Suprapubic skin (tissue), 4 donors: ENCODE measurements at regions not wholly inside any gene's neighbourhood (a gene's known extent, or its start where the extent isn't known, plus 50 kb on each side); places are given as distances from the start of the nearest gene placed in this dataset.

ENCODE experiments used
- DNase-seq, 2 donors: peaks; one replicate each; pipeline ENCODE4 v3.0.0-alpha.2; 2019; ENCODE audit warnings: low spot score in 2 of 2
- H3K27ac ChIP-seq: fragments of 200-600 bp; sonication (generic); one replicate; pipeline ENCODE4 v1.5.1; 2019
- H3K27me3 ChIP-seq: fragments of 200-600 bp; sonication (generic); one replicate; pipeline ENCODE4 v1.5.1; 2019
- H3K36me3 ChIP-seq: fragments of 200-600 bp; sonication (generic); one replicate; pipeline ENCODE4 v1.5.1; 2019
- H3K4me1 ChIP-seq: fragments of 200-600 bp; sonication (generic); one replicate; pipeline ENCODE4 v1.5.1; 2019
- H3K4me3 ChIP-seq: fragments of 200-600 bp; sonication (generic); one replicate; pipeline ENCODE4 v1.5.1; 2019; ENCODE audit warnings: mild to moderate bottlenecking
- H3K9me3 ChIP-seq: fragments of 200-600 bp; sonication (generic); one replicate; pipeline ENCODE4 v1.5.1; 2019
- CTCF ChIP-seq, 2 donors: fragments of 200-600 bp in 1 of 2; fragments of 450-650 bp in 1 of 2; sonication (generic) in 1 of 2; IDR thresholded peaks; one replicate each; pipeline ENCODE4 v1.5.1; 2016 to 2019; ENCODE audit warnings: antibody characterized with exemption in 2 of 2, mild to moderate bottlenecking in 1 of 2, moderate library complexity in 1 of 2
- EP300 ChIP-seq: sonication (generic); formaldehyde crosslinking; IDR thresholded peaks from one replicate; pipeline ENCODE4 v1.6.1; 2017; ENCODE audit warnings: antibody characterized with exemption
- POLR2A ChIP-seq, 2 donors: fragments of 450-650 bp; IDR thresholded peaks; one replicate each; pipeline ENCODE4 v1.6.1; 2017; ENCODE audit warnings: antibody characterized with exemption in 2 of 2, mild to moderate bottlenecking in 2 of 2, moderate library complexity in 2 of 2
- POLR2AphosphoS5 ChIP-seq, 3 donors: sonication (generic); formaldehyde crosslinking; IDR thresholded peaks; one replicate each; pipeline ENCODE4 v1.6.1; 2017; ENCODE audit warnings: antibody characterized with exemption in 3 of 3
- WGBS: methylation state at CpG from one replicate; pipeline ENCODE4 v1.1.5; 2018; 5-methylcytosine and 5-hydroxymethylcytosine counted together

- H3K4me1 ChIP-seq, result no peaks in the 10 kb centered on the region
- no peak overlapping the region for H3K27ac ChIP-seq
- 77% methylated on average over 1 of the region's 1 CpG for WGBS
- DNase-seq, result no peak
- no peak for TF ChIP-seq CTCF (IDR thresholded peaks at IDR 0.05)
- no peak for TF ChIP-seq EP300
- no peak for TF ChIP-seq POLR2A (IDR thresholded peaks at IDR 0.05)
- no peak for TF ChIP-seq POLR2AphosphoS5 (IDR thresholded peaks at IDR 0.05)
- no peaks in the 10 kb centered on the region for H3K27me3 ChIP-seq
- no peaks in the 10 kb centered on the region for H3K36me3 ChIP-seq
- H3K4me3 ChIP-seq, result no peak overlapping the region
- H3K9me3 ChIP-seq, result no peaks in the 10 kb centered on the region
Observed at GRCh38 chr15:96887730-96888129, 557.2 kb downstream of the NR2F2 start.

- Histone ChIP-seq H3K4me3 (no peak overlapping the region), H3K4me1 (no peaks in the 10 kb centered on the region), H3K27ac (no peak overlapping the region), H3K36me3 (no peaks in the 10 kb centered on the region), H3K27me3 (no peaks in the 10 kb centered on the region), H3K9me3 (no peaks in the 10 kb centered on the region)
- TF ChIP-seq POLR2AphosphoS5 (IDR thresholded peaks at IDR 0.05), result no peak
- no peak for TF ChIP-seq POLR2A (IDR thresholded peaks at IDR 0.05)
- TF ChIP-seq EP300, result no peak
- no peak for TF ChIP-seq CTCF (IDR thresholded peaks at IDR 0.05)
- DNase-seq, result no peak
- 61% methylated on average over 1 of the region's 1 CpG for WGBS
Observed at GRCh38 chr15:96888764-96889163, 558.3 kb downstream of the NR2F2 start.

GRCh38 chr15:96889734-96890480, 559.4 kb downstream of the NR2F2 start:
- H3K4me3 ChIP-seq, result peak overlapping the region; percentile 8

GRCh38 chr15:96891046-96891445, 560.5 kb downstream of the NR2F2 start:
- no peaks in the 10 kb centered on the region for H3K36me3 ChIP-seq
- peak overlapping the region; percentile 8 for H3K4me3 ChIP-seq
- WGBS, result 46% methylated on average over 4 of the region's 4 CpGs
- DNase-seq, result no peak
- H3K9me3 ChIP-seq, result no peaks in the 10 kb centered on the region
- no peak overlapping the region for H3K27ac ChIP-seq
- no peaks in the 10 kb centered on the region for H3K4me1 ChIP-seq
- no peaks in the 10 kb centered on the region for H3K27me3 ChIP-seq
- no peak for TF ChIP-seq CTCF (IDR thresholded peaks at IDR 0.05)
- no peak for TF ChIP-seq EP300
- TF ChIP-seq POLR2AphosphoS5 (IDR thresholded peaks at IDR 0.05), result no peak
- TF ChIP-seq POLR2A (IDR thresholded peaks at IDR 0.05), result no peak

More at GRCh38 chr15:96889734-96890480, 559.4 kb downstream of the NR2F2 start:
- Histone ChIP-seq H3K27me3 (no peaks in the 10 kb centered on the region), H3K36me3 (no peaks in the 10 kb centered on the region), H3K9me3 (no peaks in the 10 kb centered on the region), H3K4me1 (no peaks in the 10 kb centered on the region), H3K27ac (no peak overlapping the region)
- no peak for DNase-seq
- TF ChIP-seq EP300 (no peak), CTCF (IDR thresholded peaks at IDR 0.05) (no peak), POLR2AphosphoS5 (IDR thresholded peaks at IDR 0.05) (no peak), POLR2A (IDR thresholded peaks at IDR 0.05) (no peak)
- 29% methylated on average over 6 of the region's 6 CpGs for WGBS

- WGBS, result 26% methylated on average over 5 of the region's 5 CpGs
- H3K9me3 ChIP-seq, result no peaks in the 10 kb centered on the region
- no peak for DNase-seq
Observed at GRCh38 chr15:96893159-96893906, 562.8 kb downstream of the NR2F2 start.

More at GRCh38 chr15:96893159-96893906, 562.8 kb downstream of the NR2F2 start:
- no peaks in the 10 kb centered on the region for H3K27me3 ChIP-seq
- no peak overlapping the region for H3K4me3 ChIP-seq
- TF ChIP-seq POLR2A (IDR thresholded peaks at IDR 0.05), result no peak
- TF ChIP-seq CTCF (IDR thresholded peaks at IDR 0.05), result peak in 1 of 2 donors; percentile 28
- no peaks in the 10 kb centered on the region for H3K36me3 ChIP-seq
- H3K27ac ChIP-seq, result no peak overlapping the region
- no peaks in the 10 kb centered on the region for H3K4me1 ChIP-seq
